IPS DF 6.9 (cell line): ENCODE measurements at regions not wholly inside any gene's neighbourhood (a gene's known extent, or its start where the extent isn't known, plus 50 kb on each side); places are given as distances from the start of the nearest gene placed in this dataset.
"Not testable (repeated sequence)": the region's sequence is repeated elsewhere in the genome, so short reads cannot be mapped to it uniquely, and the experiment has no call there.

ENCODE experiments used
- DNase-seq: peaks from one replicate; pipeline ENCODE4 v3.0.0-alpha.2; 2013; ENCODE audit warnings: low read depth, low spot score
- H3K27ac ChIP-seq: one replicate; pipeline ENCODE4 v1.5.1; 2013; ENCODE audit warnings: low read length, control low read depth
- H3K27me3 ChIP-seq: 2 replicates; pipeline ENCODE4 v1.6.1; 2013; ENCODE audit warnings: mild to moderate bottlenecking, low read length; ENCODE audit not compliant: control insufficient read depth, insufficient read depth
- H3K36me3 ChIP-seq: 2 replicates; pipeline ENCODE4 v1.6.1; 2013; ENCODE audit warnings: low read length; ENCODE audit not compliant: control insufficient read depth, insufficient read depth
- H3K4me1 ChIP-seq: 2 replicates; pipeline ENCODE4 v1.6.1; 2013; ENCODE audit warnings: low read length; ENCODE audit not compliant: control insufficient read depth, insufficient read depth
- H3K4me3 ChIP-seq: 2 replicates; pipeline ENCODE4 v1.5.1; 2013; ENCODE audit warnings: mild to moderate bottlenecking, low read length
- H3K9me3 ChIP-seq: 2 replicates; pipeline ENCODE4 v1.6.1; 2013; ENCODE audit warnings: low read length, inconsistent platforms; ENCODE audit not compliant: control insufficient read depth, insufficient read depth
- WGBS: extraction: QIAGEN DNeasy Blood & Tissue Kit; methylation state at CpG from one replicate; pipeline ENCODE4 v1.1.7; 2013; ENCODE audit warnings: mixed read lengths, missing lambda C conversion rate; ENCODE audit not compliant: insufficient read length, insufficient coverage; 5-methylcytosine and 5-hydroxymethylcytosine counted together

DNA sequence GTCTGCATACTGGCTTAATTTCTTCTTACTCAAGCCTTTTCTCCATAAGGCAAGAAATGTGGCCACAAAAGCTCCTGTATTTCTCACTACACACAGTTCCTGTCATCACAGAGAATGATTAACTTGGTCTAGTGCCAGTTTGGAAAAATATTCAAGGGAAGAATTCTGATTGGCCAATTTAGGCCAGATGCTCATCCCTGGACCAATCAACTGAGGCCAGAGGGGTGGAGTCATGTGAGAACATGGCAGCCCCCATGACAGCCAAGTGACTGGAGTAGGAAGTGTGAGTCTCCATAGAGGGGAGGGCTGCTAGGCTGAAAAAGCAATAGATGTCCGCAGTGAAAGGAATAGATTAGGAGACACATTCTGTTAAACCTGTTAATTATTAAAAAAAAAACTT is 56.4 kb upstream of the EEF2KMT start:
- not testable (repeated sequence) for H3K4me1 ChIP-seq, H3K4me3 ChIP-seq, H3K36me3 ChIP-seq, H3K9me3 ChIP-seq, H3K27ac ChIP-seq, DNase-seq, H3K27me3 ChIP-seq
- WGBS: no CpG with 5 or more reads among the region's 1 CpG

DNA sequence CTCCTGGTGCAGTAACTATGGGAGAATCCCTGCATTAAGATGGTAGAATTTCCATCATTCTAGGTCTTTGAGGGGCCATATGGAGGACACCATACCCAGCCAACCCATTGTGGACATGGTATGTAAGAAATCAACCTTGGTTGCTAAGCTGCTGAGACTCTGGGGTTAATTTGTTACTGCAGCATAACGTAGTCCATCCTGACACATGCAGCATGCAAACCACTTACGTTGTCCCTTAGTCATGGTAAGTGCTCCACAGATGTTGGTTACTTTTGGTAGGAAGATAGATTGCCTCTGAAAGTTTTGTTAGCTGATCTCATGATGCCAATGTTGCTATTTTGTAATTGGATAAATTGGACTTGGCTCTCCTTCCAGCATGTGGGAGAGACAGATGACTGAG is 53.8 kb upstream of the EEF2KMT start:
- H3K27ac ChIP-seq, DNase-seq, H3K4me1 ChIP-seq, H3K27me3 ChIP-seq, H3K4me3 ChIP-seq, H3K36me3 ChIP-seq, H3K9me3 ChIP-seq: not testable (repeated sequence)
- WGBS: no CpG with 5 or more reads among the region's 2 CpGs
